ENCODE measurements at regions not wholly inside any gene's neighbourhood (a gene's known extent, or its start where the extent isn't known, plus 50 kb on each side); places are given as distances from the start of the nearest gene placed in this dataset.

DNA sequence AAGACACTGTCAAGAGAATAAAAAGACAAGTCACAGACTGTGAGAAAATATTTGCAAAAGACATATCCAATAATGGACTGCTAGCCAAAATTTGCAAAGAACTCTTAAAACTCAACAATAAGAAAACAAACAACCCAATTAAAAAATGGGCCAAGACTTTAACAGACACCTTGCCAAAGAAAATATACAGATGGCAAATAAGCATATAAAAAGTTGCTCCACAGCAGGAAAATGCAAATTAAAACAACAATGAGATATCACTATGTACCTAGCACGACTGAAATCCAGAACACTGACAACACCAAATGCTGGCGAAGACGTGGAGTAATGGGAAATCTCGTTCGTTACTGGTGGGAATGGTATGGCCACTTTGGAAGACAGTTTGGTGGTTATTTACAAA is 228.9 kb downstream of the TTC8 start:
- TF ChIP-seq EP300 (IDR thresholded peaks at IDR 0.05), result no peak
- TF ChIP-seq, protein P1, sequence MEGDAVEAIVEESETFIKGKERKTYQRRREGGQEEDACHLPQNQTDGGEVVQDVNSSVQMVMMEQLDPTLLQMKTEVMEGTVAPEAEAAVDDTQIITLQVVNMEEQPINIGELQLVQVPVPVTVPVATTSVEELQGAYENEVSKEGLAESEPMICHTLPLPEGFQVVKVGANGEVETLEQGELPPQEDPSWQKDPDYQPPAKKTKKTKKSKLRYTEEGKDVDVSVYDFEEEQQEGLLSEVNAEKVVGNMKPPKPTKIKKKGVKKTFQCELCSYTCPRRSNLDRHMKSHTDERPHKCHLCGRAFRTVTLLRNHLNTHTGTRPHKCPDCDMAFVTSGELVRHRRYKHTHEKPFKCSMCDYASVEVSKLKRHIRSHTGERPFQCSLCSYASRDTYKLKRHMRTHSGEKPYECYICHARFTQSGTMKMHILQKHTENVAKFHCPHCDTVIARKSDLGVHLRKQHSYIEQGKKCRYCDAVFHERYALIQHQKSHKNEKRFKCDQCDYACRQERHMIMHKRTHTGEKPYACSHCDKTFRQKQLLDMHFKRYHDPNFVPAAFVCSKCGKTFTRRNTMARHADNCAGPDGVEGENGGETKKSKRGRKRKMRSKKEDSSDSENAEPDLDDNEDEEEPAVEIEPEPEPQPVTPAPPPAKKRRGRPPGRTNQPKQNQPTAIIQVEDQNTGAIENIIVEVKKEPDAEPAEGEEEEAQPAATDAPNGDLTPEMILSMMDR (IDR thresholded peaks at IDR 0.05), result no peak

Data from suprapubic skin (tissue), 3 donors.